Kidney epithelial cell (primary cell): ENCODE measurements at regions not wholly inside any gene's neighbourhood (a gene's known extent, or its start where the extent isn't known, plus 50 kb on each side); places are given as distances from the start of the nearest gene placed in this dataset.

Experiments used
- DNase-seq: peaks from one replicate; pipeline ENCODE4 v3.0.0-alpha.2; 2010; ENCODE audit warnings: low read depth
- H3K27me3 ChIP-seq: 2 replicates; pipeline ENCODE4 v1.6.0; 2011; ENCODE audit warnings: low read length; ENCODE audit not compliant: control insufficient read depth, insufficient read depth
- H3K36me3 ChIP-seq: 2 replicates; pipeline ENCODE4 v1.5.1; 2011; ENCODE audit warnings: low read length; ENCODE audit not compliant: control insufficient read depth, insufficient read depth
- H3K4me3 ChIP-seq: 2 replicates; pipeline ENCODE4 v1.5.1; 2011; ENCODE audit warnings: low read depth, mild to moderate bottlenecking, control low read depth, low read length
- TF ChIP-seq, protein P1 (sequence below): IDR thresholded peaks from 2 replicates; pipeline ENCODE4 v1.5.1; 2011; ENCODE audit warnings: mild to moderate bottlenecking, moderate library complexity, low read length, control low read depth, inconsistent platforms; ENCODE audit not compliant: insufficient read depth, poor library complexity, severe bottlenecking

DNA sequence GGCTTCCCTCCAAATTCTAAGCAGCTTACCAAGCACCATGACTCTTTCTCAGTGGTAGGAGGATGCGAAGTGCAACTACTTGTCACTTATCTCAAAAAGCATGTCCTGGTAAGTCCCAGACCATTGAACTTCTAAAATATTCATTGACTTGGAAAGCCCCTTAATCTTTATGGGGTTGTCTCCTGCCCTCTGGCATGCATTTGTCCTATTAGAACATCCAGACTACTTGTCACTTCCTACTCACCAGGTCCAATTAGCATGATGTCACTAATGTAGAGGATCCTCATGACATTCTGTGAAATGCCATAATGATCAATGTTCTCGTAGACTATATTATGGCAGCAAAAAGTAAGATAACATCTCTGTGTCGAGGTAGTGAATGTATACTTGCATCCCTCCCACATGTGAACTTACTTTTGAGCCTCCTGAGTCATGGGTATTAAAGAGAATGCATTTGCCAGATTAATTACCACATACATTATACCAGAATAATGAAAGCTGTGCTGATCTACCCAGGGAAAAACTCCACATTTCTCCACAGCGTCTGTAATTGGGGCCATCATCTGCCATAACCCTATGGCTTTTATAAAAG is 63.5 kb upstream of the RAD23B start:
- no peak overlapping the region for H3K4me3 ChIP-seq
- TF ChIP-seq, protein P1, sequence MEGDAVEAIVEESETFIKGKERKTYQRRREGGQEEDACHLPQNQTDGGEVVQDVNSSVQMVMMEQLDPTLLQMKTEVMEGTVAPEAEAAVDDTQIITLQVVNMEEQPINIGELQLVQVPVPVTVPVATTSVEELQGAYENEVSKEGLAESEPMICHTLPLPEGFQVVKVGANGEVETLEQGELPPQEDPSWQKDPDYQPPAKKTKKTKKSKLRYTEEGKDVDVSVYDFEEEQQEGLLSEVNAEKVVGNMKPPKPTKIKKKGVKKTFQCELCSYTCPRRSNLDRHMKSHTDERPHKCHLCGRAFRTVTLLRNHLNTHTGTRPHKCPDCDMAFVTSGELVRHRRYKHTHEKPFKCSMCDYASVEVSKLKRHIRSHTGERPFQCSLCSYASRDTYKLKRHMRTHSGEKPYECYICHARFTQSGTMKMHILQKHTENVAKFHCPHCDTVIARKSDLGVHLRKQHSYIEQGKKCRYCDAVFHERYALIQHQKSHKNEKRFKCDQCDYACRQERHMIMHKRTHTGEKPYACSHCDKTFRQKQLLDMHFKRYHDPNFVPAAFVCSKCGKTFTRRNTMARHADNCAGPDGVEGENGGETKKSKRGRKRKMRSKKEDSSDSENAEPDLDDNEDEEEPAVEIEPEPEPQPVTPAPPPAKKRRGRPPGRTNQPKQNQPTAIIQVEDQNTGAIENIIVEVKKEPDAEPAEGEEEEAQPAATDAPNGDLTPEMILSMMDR, result no peak
- no peaks in the 10 kb centered on the region for H3K27me3 ChIP-seq
- H3K36me3 ChIP-seq, result no peaks in the 10 kb centered on the region
- no peak for DNase-seq

DNA sequence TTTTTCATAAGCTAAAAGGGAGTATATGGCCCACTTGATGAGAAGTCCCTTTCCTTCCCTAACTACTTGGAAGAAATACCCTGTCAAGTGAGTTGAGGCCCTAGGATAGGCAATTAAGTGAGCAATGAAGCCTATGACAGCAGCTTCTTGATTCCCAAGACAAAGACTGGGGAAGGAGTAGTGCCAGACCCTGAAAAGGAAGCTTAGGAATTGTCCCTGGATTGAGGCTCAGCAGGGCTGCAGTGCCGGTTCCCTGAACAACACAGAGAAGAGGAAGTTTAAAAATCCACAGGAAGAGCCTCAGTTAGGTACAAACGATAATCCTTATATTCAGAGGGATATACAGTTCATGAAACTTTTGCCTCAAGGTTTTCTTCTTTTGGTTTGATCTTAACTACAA is 61.8 kb upstream of the RAD23B start:
- DNase-seq, result no peak
- H3K27me3 ChIP-seq, result no peaks in the 10 kb centered on the region
- TF ChIP-seq, protein P1, result no peak
- H3K36me3 ChIP-seq, result no peaks in the 10 kb centered on the region
- no peak overlapping the region for H3K4me3 ChIP-seq

GRCh38 chr9:107222020-107222522 is 61.0 kb upstream of the RAD23B start:
- TF ChIP-seq, protein P1, result no peak
- peak; percentile 41 for DNase-seq
- Histone ChIP-seq H3K36me3 (no peaks in the 10 kb centered on the region), H3K27me3 (no peaks in the 10 kb centered on the region), H3K4me3 (peak overlapping the region; percentile 1)

DNA sequence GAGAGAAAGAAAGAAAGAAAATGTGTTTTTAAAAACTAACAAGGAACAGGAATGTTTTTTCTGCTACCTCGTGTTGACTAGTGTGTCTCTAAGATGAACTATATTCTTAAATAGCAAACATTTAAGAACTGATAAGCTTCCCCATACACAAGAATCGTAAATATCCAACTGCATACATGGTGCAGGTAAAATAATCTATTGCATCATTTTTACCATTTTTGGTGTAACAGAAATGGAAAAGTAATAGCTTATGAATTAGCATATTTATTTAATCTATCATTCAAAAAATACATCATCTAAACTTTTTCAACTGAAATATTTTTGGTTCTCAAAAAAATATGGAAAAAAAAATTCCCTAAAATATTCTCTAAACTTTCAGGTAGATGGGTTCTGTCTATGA is 59.7 kb upstream of the RAD23B start:
- H3K36me3 ChIP-seq, result no peaks in the 10 kb centered on the region
- H3K27me3 ChIP-seq, result no peaks in the 10 kb centered on the region
- no peak for DNase-seq
- no peak overlapping the region for H3K4me3 ChIP-seq
- TF ChIP-seq, protein P1, result no peak

DNA sequence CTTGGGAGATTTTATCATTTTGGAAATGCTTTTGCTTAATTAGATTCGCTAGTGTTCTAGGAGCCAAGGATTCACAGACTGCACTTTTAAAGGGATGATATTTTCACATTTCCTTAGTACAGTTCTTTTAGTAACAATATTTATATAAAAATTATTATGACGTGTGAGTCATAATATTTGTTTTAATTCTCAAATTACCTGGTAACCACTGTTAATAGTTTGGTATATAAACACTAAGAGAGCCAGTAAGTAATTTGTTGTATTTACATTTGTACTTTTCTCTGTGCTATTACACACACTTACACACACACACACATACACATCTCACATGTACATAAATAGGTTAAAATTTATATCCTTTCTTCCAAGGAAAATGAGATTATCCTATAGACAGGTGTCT is 58.8 kb upstream of the RAD23B start:
- no peaks in the 10 kb centered on the region for H3K27me3 ChIP-seq
- no peak for DNase-seq
- TF ChIP-seq, protein P1, result no peak

DNA sequence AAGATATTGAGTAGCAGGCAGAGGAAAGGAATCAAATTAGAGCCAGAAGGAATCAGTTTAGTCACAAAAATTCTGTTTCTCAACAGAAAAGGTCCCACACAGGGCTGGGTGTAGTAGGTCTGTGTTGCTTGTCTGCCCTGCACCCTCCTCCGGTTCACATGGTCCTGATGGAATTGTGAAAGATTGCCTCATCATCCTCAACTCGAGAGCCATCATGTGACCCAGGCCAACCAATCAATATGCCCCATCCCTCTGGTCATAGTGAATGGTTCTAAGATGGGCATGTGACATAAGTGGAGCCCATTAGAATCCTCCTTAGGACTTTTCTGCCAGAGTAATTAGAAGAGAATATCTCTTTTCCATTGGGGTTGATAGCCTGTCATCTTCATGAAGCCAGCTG is 56.7 kb upstream of the RAD23B start:
- TF ChIP-seq, protein P1, result no peak

More for the DNA sequence above, 58.8 kb upstream of the RAD23B start:
- no peaks in the 10 kb centered on the region for H3K36me3 ChIP-seq
- H3K4me3 ChIP-seq, result no peak overlapping the region

More for the DNA sequence above, 56.7 kb upstream of the RAD23B start:
- H3K27me3 ChIP-seq, result no peaks in the 10 kb centered on the region
- H3K4me3 ChIP-seq, result no peak overlapping the region
- H3K36me3 ChIP-seq, result no peaks in the 10 kb centered on the region
- no peak for DNase-seq
